HEK293T (cell line): ENCODE measurements at regions not wholly inside any gene's neighbourhood (a gene's known extent, or its start where the extent isn't known, plus 50 kb on each side); places are given as distances from the start of the nearest gene placed in this dataset.

ENCODE experiments used
- ARNT ChIP-seq: fragments of 450-650 bp; IDR thresholded peaks from 2 replicates; pipeline ENCODE4 v1.6.1; 2017; ENCODE audit warnings: mild to moderate bottlenecking
- FOXA1 ChIP-seq: fragments of 450-650 bp; IDR thresholded peaks from 2 replicates; pipeline ENCODE4 v1.6.1; 2016; ENCODE audit warnings: mild to moderate bottlenecking
- FOXK2 ChIP-seq: fragments of 450-650 bp; IDR thresholded peaks from 2 replicates; pipeline ENCODE4 v1.6.1; 2016; ENCODE audit warnings: mild to moderate bottlenecking
- FOXM1 ChIP-seq: fragments of 450-650 bp; IDR thresholded peaks from 2 replicates; pipeline ENCODE4 v1.6.1; 2017; ENCODE audit warnings: mild to moderate bottlenecking, borderline replicate concordance
- PKNOX1 ChIP-seq: fragments of 450-650 bp; IDR thresholded peaks from 2 replicates; pipeline ENCODE4 v1.6.1; 2016
- SP1 ChIP-seq: fragments of 450-650 bp; IDR thresholded peaks from 2 replicates; pipeline ENCODE4 v1.6.1; 2017
- SUZ12 ChIP-seq: fragments of 450-650 bp; IDR thresholded peaks from 2 replicates; pipeline ENCODE4 v1.6.1; 2016; ENCODE audit warnings: mild to moderate bottlenecking
- TARDBP ChIP-seq: fragments of 450-650 bp; IDR thresholded peaks from 2 replicates; pipeline ENCODE4 v1.6.1; 2016

GRCh38 chr5:33143405-33144123 is 297.2 kb upstream of the TARS1 start:
- TF ChIP-seq SUZ12, result no peak
- no peak for TF ChIP-seq FOXM1
- TF ChIP-seq TARDBP, result no peak
- no peak for TF ChIP-seq FOXA1
- no peak for TF ChIP-seq ARNT
- no peak for TF ChIP-seq SP1
- no peak for TF ChIP-seq FOXK2
- no peak for TF ChIP-seq PKNOX1
